ENCODE measurements at regions not wholly inside any gene's neighbourhood (a gene's known extent, or its start where the extent isn't known, plus 50 kb on each side); places are given as distances from the start of the nearest gene placed in this dataset.

GRCh38 chr14:71467361-71467811, 464.8 kb upstream of the RGS6 start:
- TF ChIP-seq POLR2A (IDR thresholded peaks at IDR 0.05) = no peak
- no peak for TF ChIP-seq CTCF (IDR thresholded peaks at IDR 0.05)
- TF ChIP-seq EP300 (IDR thresholded peaks at IDR 0.05) = no peak
- TF ChIP-seq POLR2AphosphoS5 (IDR thresholded peaks at IDR 0.05) = no peak
- no peak for DNase-seq
- intact Hi-C loops (cut with DNase I; ENCODE audit: low total_unique reads) = no loop called here
- Histone ChIP-seq H3K4me1 (peaks cover 0 to 15% (median 2%) of the 10 kb centered on the region in 4 donors), H3K9me3 (peaks cover 0 to 12% (median 2%) of the 10 kb centered on the region in 4 donors), H3K27ac (no peak overlapping the region), H3K27me3 (no peaks in the 10 kb centered on the region), H3K36me3 (no peaks in the 10 kb centered on the region), H3K4me3 (no peak overlapping the region)
- WGBS, 5 donors = 74 to 87% (median 82%) methylated on average over 3 of the region's 3 CpGs

GRCh38 chr14:71468701-71469100, 463.5 kb upstream of the RGS6 start:
- TF ChIP-seq EP300 (IDR thresholded peaks at IDR 0.05) (no peak), CTCF (IDR thresholded peaks at IDR 0.05) (no peak), POLR2AphosphoS5 (IDR thresholded peaks at IDR 0.05) (no peak), POLR2A (IDR thresholded peaks at IDR 0.05) (no peak)
- H3K27ac ChIP-seq = no peak overlapping the region
- no peak overlapping the region for H3K4me3 ChIP-seq
- DNase-seq = no peak
- peaks cover 0 to 8% (median 2%) of the 10 kb centered on the region in 4 donors for H3K9me3 ChIP-seq
- H3K36me3 ChIP-seq = no peaks in the 10 kb centered on the region
- intact Hi-C loops (cut with DNase I; ENCODE audit: low total_unique reads) = no loop called here
- peaks cover 0 to 17% (median 3%) of the 10 kb centered on the region in 4 donors for H3K4me1 ChIP-seq
- WGBS, 5 donors = 77 to 96% (median 91%) methylated on average over 1 of the region's 1 CpG
- H3K27me3 ChIP-seq = no peaks in the 10 kb centered on the region

GRCh38 chr14:71469643-71470335, 462.4 kb upstream of the RGS6 start:
- intact Hi-C loops (cut with DNase I; ENCODE audit: low total_unique reads) = no loop called here
- WGBS, 5 donors = 79 to 88% (median 87%) methylated on average over 6 of the region's 6 CpGs
- Histone ChIP-seq H3K9me3 (no peaks in the 10 kb centered on the region), H3K27me3 (no peaks in the 10 kb centered on the region), H3K4me1 (peaks cover 0 to 18% (median 6%) of the 10 kb centered on the region in 4 donors), H3K27ac (no peak overlapping the region), H3K4me3 (no peak overlapping the region), H3K36me3 (no peaks in the 10 kb centered on the region)
- TF ChIP-seq POLR2A (IDR thresholded peaks at IDR 0.05) (no peak), CTCF (IDR thresholded peaks at IDR 0.05) (no peak), EP300 (IDR thresholded peaks at IDR 0.05) (no peak), POLR2AphosphoS5 (IDR thresholded peaks at IDR 0.05) (no peak)
- no peak for DNase-seq

- whole genome bisulfite sequencing, 5 donors = 91 to 94% (median 94%) methylated on average over 6 of the region's 6 CpGs
- DNase-seq = no peak
- TF ChIP-seq POLR2AphosphoS5 (IDR thresholded peaks at IDR 0.05) (no peak), POLR2A (IDR thresholded peaks at IDR 0.05) (no peak), CTCF (IDR thresholded peaks at IDR 0.05) (no peak), EP300 (IDR thresholded peaks at IDR 0.05) (no peak)
- intact Hi-C loops (cut with DNase I; ENCODE audit: low total_unique reads) = no loop called here
- H3K9me3 ChIP-seq = no peaks in the 10 kb centered on the region
- no peak overlapping the region for H3K27ac ChIP-seq
- H3K27me3 ChIP-seq = no peaks in the 10 kb centered on the region
- H3K36me3 ChIP-seq = no peaks in the 10 kb centered on the region
- H3K4me1 ChIP-seq = peaks cover 0 to 24% (median 3%) of the 10 kb centered on the region in 4 donors
- no peak overlapping the region for H3K4me3 ChIP-seq
Measured at GRCh38 chr14:71471634-71472355, 460.4 kb upstream of the RGS6 start.

Measured in stomach (tissue), 8 donors.